ENCODE measurements at regions not wholly inside any gene's neighbourhood (a gene's known extent, or its start where the extent isn't known, plus 50 kb on each side); places are given as distances from the start of the nearest gene placed in this dataset.

DNA sequence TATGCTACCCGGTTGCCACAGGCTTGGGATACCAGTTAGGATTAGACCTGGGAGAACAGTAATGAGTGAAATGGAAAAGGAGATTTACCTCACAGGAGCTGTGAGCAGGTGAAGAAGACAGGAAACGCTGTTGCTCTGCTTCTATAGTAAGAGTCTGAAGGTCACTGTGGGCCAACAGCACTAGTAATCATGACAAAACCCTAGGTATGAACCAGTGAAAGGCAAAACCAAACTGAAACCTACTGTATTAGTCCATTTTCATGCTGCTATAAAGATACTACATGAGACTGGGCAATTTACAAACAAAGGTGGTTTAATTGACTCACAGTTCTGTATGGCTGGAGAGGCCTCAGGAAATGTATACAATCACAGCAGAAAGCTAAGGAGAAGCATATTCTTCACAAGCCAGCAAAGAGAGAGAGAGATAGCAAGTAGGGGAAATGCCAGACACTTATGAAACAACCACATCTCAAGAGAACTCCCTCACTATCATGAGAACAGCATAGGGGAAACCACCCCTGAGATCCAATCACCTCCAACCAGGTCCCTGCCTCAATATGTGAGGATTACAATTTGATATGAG is 736.7 kb upstream of the INTU start:
- TF ChIP-seq, protein P1, sequence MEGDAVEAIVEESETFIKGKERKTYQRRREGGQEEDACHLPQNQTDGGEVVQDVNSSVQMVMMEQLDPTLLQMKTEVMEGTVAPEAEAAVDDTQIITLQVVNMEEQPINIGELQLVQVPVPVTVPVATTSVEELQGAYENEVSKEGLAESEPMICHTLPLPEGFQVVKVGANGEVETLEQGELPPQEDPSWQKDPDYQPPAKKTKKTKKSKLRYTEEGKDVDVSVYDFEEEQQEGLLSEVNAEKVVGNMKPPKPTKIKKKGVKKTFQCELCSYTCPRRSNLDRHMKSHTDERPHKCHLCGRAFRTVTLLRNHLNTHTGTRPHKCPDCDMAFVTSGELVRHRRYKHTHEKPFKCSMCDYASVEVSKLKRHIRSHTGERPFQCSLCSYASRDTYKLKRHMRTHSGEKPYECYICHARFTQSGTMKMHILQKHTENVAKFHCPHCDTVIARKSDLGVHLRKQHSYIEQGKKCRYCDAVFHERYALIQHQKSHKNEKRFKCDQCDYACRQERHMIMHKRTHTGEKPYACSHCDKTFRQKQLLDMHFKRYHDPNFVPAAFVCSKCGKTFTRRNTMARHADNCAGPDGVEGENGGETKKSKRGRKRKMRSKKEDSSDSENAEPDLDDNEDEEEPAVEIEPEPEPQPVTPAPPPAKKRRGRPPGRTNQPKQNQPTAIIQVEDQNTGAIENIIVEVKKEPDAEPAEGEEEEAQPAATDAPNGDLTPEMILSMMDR (IDR thresholded peaks at IDR 0.05; ENCODE audit: insufficient read depth, low read depth, low read length), result no peak
- no peak for TF ChIP-seq EZH2 (IDR thresholded peaks at IDR 0.05; ENCODE audit: insufficient read depth, low read length)
